Neural cell (in vitro differentiated cells): ENCODE measurements at regions not wholly inside any gene's neighbourhood (a gene's known extent, or its start where the extent isn't known, plus 50 kb on each side); places are given as distances from the start of the nearest gene placed in this dataset.

Experiments used
- H2AFZ ChIP-seq: fragments of 200-600, 300-800 bp; sonication (generic), shearing (Covaris generic); 2 replicates; pipeline ENCODE4 v1.6.0; 2014; ENCODE audit warnings: low read depth, mild to moderate bottlenecking, antibody characterized with exemption, low read length, moderate library complexity
- H3F3A ChIP-seq: fragments of 200-600 bp; shearing (Covaris generic); 2 replicates; pipeline ENCODE4 v1.6.1; 2016; ENCODE audit warnings: mild to moderate bottlenecking, moderate library complexity, mixed read lengths, antibody characterized with exemption, low read length; ENCODE audit not compliant: insufficient read depth, poor library complexity, severe bottlenecking
- H3K27ac ChIP-seq: fragments of 200-600, 300-800 bp; sonication (generic), shearing (Covaris generic); 2 replicates; pipeline ENCODE4 v1.5.1; 2014; ENCODE audit warnings: mild to moderate bottlenecking, low read length, moderate library complexity
- H3K27me3 ChIP-seq: fragments of 300-800, 200-600 bp; sonication (generic), shearing (Covaris generic); 2 replicates; pipeline ENCODE4 v1.6.0; 2014; ENCODE audit warnings: mild to moderate bottlenecking, low read depth, low read length, moderate library complexity; ENCODE audit not compliant: insufficient read depth
- H3K36me3 ChIP-seq: fragments of 300-800, 200-600 bp; sonication (generic), shearing (Covaris generic); 2 replicates; pipeline ENCODE4 v1.5.1; 2014; ENCODE audit warnings: mild to moderate bottlenecking, antibody characterized with exemption, low read length, moderate library complexity; ENCODE audit not compliant: insufficient read depth
- H3K4me2 ChIP-seq: fragments of 300-800, 200-600 bp; sonication (generic), shearing (Covaris generic); 2 replicates; pipeline ENCODE4 v1.6.0; 2014; ENCODE audit warnings: mild to moderate bottlenecking, low read length
- H3K4me3 ChIP-seq: fragments of 300-800, 200-600 bp; sonication (generic), shearing (Covaris generic); 2 replicates; pipeline ENCODE4 v1.5.1; 2014; ENCODE audit warnings: mild to moderate bottlenecking, low read length, moderate library complexity
- H3K79me2 ChIP-seq: fragments of 200-600 bp; shearing (Covaris generic); replicated peaks from 2 replicates; pipeline ENCODE4 v1.6.0; 2014; ENCODE audit warnings: mild to moderate bottlenecking, low read length, moderate library complexity; ENCODE audit not compliant: insufficient read depth
- H3K9ac ChIP-seq: fragments of 300-800, 200-600 bp; sonication (generic), shearing (Covaris generic); 2 replicates; pipeline ENCODE4 v1.6.1; 2016; ENCODE audit warnings: mild to moderate bottlenecking, low read length, mixed read lengths
- H3K9me2 ChIP-seq: fragments of 200-600 bp; shearing (Covaris generic); 2 replicates; pipeline ENCODE4 v1.6.1; 2016; ENCODE audit warnings: mild to moderate bottlenecking, low read length, mixed read lengths; ENCODE audit not compliant: insufficient read depth
- H3K9me3 ChIP-seq: fragments of 200-600, 300-800 bp; sonication (generic), shearing (Covaris generic); 2 replicates; pipeline ENCODE4 v1.6.1; 2016; ENCODE audit warnings: mild to moderate bottlenecking, mixed run types, low read length, moderate library complexity, mixed read lengths
- H4K20me1 ChIP-seq: fragments of 200-600 bp; shearing (Covaris generic); 2 replicates; pipeline ENCODE4 v1.6.1; 2016; ENCODE audit warnings: mild to moderate bottlenecking, mixed run types; ENCODE audit not compliant: insufficient read depth
- CTCF ChIP-seq: fragments of 450-650 bp; IDR thresholded peaks from 2 replicates; pipeline ENCODE4 v1.5.1; 2014; ENCODE audit warnings: antibody characterized with exemption, mild to moderate bottlenecking, moderate library complexity; ENCODE audit not compliant: poor library complexity, severe bottlenecking
- EP300 ChIP-seq: fragments of 450-650 bp; conservative IDR thresholded peaks from 2 replicates; pipeline ENCODE4 v1.6.1; 2014; ENCODE audit warnings: antibody characterized with exemption, mild to moderate bottlenecking, moderate library complexity; ENCODE audit not compliant: poor library complexity, severe bottlenecking
- EZH2 ChIP-seq: fragments of 200-600, 300-800 bp; shearing (Covaris generic), sonication (generic); IDR thresholded peaks from 2 replicates; pipeline ENCODE4 v1.6.1; 2014; ENCODE audit warnings: antibody characterized with exemption, low read length, borderline replicate concordance, mild to moderate bottlenecking; ENCODE audit not compliant: insufficient read depth, poor library complexity, severe bottlenecking
- MXI1 ChIP-seq: fragments of 450-650 bp; conservative IDR thresholded peaks from 2 replicates; pipeline ENCODE4 v1.6.1; 2014; ENCODE audit warnings: antibody characterized with exemption, mild to moderate bottlenecking; ENCODE audit not compliant: poor library complexity, severe bottlenecking
- POLR2AphosphoS5 ChIP-seq: IDR thresholded peaks from 2 replicates; pipeline ENCODE4 v1.6.1; 2012
- RAD21 ChIP-seq: fragments of 450-650 bp; conservative IDR thresholded peaks from 2 replicates; pipeline ENCODE4 v1.6.1; 2014; ENCODE audit warnings: antibody characterized with exemption, mild to moderate bottlenecking, moderate library complexity
- REST ChIP-seq: IDR thresholded peaks from 2 replicates; pipeline ENCODE4 v1.6.1; 2012; ENCODE audit warnings: borderline replicate concordance
- SMC3 ChIP-seq: fragments of 450-650 bp; conservative IDR thresholded peaks from 2 replicates; pipeline ENCODE4 v1.6.1; 2014; ENCODE audit warnings: antibody characterized with exemption, mild to moderate bottlenecking, moderate library complexity; ENCODE audit not compliant: poor library complexity
- TAF1 ChIP-seq: IDR thresholded peaks from 2 replicates; pipeline ENCODE4 v1.6.1; 2012; ENCODE audit warnings: low read depth

GRCh38 chr9:16343249-16344237, 526.9 kb downstream of the BNC2 start:
- no peaks in the 10 kb centered on the region for H3K79me2 ChIP-seq
- TF ChIP-seq EP300 (no peak), MXI1 (no peak), RAD21 (no peak), TAF1 (no peak), POLR2AphosphoS5 (no peak), SMC3 (no peak), CTCF (no peak), EZH2 (no peak), REST (no peak)
- H3K4me2 ChIP-seq, result no peak overlapping the region
- H3K9me3 ChIP-seq, result no peaks in the 10 kb centered on the region
- H3K9ac ChIP-seq, result no peak overlapping the region
- H3K36me3 ChIP-seq, result no peaks in the 10 kb centered on the region
- H4K20me1 ChIP-seq, result no peaks in the 10 kb centered on the region
- H3K4me3 ChIP-seq, result no peak overlapping the region
- H3K9me2 ChIP-seq, result no peaks in the 10 kb centered on the region
- no peaks in the 10 kb centered on the region for H3F3A ChIP-seq
- no peak overlapping the region for H3K27ac ChIP-seq
- no peaks in the 10 kb centered on the region for H3K27me3 ChIP-seq
- H2AFZ ChIP-seq, result no peak overlapping the region

- Histone ChIP-seq H2AFZ (no peak overlapping the region), H4K20me1 (no peaks in the 10 kb centered on the region), H3K9ac (no peak overlapping the region)
These were observed 526.1 kb downstream of the BNC2 start for GRCh38 chr9:16344343-16344742.

More at GRCh38 chr9:16344343-16344742, 526.1 kb downstream of the BNC2 start:
- Histone ChIP-seq H3K4me2 (no peak overlapping the region), H3K27me3 (no peaks in the 10 kb centered on the region), H3K36me3 (no peaks in the 10 kb centered on the region), H3K4me3 (no peak overlapping the region), H3K27ac (no peak overlapping the region), H3K9me3 (no peaks in the 10 kb centered on the region), H3F3A (no peaks in the 10 kb centered on the region), H3K79me2 (no peaks in the 10 kb centered on the region), H3K9me2 (no peaks in the 10 kb centered on the region)
- TF ChIP-seq MXI1 (no peak), EP300 (no peak), EZH2 (no peak), POLR2AphosphoS5 (no peak), TAF1 (no peak)
